ENCODE measurements at regions not wholly inside any gene's neighbourhood (a gene's known extent, or its start where the extent isn't known, plus 50 kb on each side); places are given as distances from the start of the nearest gene placed in this dataset.

- TF ChIP-seq CHD7 (IDR thresholded peaks at IDR 0.05; ENCODE audit: insufficient replicate concordance, low read length): no peak
- TF ChIP-seq, protein P1, sequence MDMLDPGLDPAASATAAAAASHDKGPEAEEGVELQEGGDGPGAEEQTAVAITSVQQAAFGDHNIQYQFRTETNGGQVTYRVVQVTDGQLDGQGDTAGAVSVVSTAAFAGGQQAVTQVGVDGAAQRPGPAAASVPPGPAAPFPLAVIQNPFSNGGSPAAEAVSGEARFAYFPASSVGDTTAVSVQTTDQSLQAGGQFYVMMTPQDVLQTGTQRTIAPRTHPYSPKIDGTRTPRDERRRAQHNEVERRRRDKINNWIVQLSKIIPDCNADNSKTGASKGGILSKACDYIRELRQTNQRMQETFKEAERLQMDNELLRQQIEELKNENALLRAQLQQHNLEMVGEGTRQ (IDR thresholded peaks at IDR 0.05; ENCODE audit: low read length): no peak
- no peak for TF ChIP-seq EGR1 (IDR thresholded peaks at IDR 0.05; ENCODE audit: borderline replicate concordance, low read depth, low read length)
- no peak for TF ChIP-seq TCF12 (IDR thresholded peaks at IDR 0.05; ENCODE audit: low read depth, low read length)
- no peak for TF ChIP-seq RXRA (IDR thresholded peaks at IDR 0.05; ENCODE audit: insufficient read depth, low read depth, low read length)
- no peak for TF ChIP-seq NANOG (IDR thresholded peaks at IDR 0.05; ENCODE audit: insufficient read depth, low read depth, low read length, poor library complexity, severe bottlenecking)
Observed at GRCh38 chr4:14744346-14744745, 257.9 kb upstream of the CPEB2 start (continued).

All from H1 (cell line).